GM12873 (cell line): ENCODE measurements at regions not wholly inside any gene's neighbourhood (a gene's known extent, or its start where the extent isn't known, plus 50 kb on each side); places are given as distances from the start of the nearest gene placed in this dataset.

ENCODE experiments used
- TF ChIP-seq, protein P1 (sequence below): IDR thresholded peaks from 2 replicates; pipeline ENCODE4 v1.5.1; 2012; ENCODE audit warnings: low read depth, mild to moderate bottlenecking, moderate library complexity, low read length, control low read depth; ENCODE audit not compliant: insufficient read depth; ENCODE audit errors: missing control alignments

DNA sequence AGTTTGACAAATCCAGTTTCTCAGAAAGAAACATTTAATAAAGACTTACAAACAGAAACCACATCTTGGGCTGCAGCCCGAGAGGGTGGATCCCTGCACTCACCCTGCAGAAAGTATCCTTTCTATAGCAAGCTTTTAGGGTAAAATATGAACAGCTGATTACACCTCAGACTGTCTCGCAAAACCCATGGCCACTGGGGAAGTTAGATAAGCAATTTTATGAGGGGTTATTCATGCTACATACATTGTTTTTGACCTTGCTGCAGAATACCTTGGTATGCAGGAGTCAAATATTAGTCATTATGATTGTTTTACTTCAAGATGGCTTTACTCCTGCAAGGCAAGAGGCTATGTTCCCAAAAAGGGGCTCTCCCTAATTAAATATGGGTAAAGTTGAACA, 126.9 kb downstream of the OR2B2 start:
- TF ChIP-seq, protein P1, sequence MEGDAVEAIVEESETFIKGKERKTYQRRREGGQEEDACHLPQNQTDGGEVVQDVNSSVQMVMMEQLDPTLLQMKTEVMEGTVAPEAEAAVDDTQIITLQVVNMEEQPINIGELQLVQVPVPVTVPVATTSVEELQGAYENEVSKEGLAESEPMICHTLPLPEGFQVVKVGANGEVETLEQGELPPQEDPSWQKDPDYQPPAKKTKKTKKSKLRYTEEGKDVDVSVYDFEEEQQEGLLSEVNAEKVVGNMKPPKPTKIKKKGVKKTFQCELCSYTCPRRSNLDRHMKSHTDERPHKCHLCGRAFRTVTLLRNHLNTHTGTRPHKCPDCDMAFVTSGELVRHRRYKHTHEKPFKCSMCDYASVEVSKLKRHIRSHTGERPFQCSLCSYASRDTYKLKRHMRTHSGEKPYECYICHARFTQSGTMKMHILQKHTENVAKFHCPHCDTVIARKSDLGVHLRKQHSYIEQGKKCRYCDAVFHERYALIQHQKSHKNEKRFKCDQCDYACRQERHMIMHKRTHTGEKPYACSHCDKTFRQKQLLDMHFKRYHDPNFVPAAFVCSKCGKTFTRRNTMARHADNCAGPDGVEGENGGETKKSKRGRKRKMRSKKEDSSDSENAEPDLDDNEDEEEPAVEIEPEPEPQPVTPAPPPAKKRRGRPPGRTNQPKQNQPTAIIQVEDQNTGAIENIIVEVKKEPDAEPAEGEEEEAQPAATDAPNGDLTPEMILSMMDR = no peak

DNA sequence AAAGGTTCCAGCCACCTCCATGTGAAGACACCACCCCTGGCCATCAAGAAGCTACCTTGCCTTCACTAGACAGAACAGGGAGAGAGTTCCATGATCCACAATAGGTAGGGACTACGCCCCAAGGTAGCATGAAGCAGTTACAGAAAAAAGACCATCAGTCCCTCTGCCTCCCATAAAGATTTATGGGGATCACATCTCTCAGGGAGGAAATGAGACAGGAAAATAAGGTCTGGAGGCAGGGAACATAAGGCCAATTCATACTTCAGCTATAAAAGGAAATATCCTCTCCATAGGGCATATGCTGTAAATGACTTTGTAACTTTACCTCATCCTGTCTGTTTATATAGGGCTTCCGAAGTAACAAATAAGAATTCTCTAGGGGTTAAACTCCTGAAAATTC, 129.4 kb downstream of the OR2B2 start:
- TF ChIP-seq, protein P1 = no peak

DNA sequence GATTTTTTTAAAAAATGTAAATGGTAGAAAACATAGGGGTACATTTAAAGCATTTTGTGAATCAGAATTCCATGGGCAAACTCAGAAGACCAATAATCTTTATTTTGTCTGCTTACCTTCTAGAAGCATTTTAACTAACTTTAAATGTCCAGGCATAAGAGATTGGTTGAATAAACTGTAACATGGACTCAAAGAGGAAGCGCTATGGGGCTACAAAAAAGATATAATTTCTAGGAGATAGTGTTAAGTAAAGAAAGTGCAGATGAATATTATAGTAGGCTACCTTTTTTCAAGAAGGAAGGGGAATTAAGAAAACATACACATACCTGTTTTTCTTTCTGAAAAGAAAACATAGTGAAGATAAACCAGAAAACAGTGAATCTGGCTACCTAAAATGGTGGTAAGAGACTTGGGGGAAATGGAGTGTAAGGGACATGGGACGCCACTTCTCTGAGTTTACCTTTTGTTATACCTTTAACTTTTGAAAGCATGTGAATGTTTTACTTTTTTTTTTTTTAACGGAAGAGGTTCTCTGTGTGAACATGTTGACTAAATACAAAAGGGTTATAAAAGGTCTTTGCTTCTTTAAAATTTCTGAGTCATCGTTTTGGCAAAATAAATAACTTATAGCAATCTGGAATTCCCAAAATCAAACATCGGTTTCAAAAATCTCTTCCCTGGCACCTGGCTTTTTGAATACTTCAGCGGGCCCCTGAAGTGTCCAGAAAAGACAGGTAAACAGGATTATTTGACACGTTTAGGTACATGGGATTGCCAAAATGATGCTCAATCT, 133.4 kb downstream of the OR2B2 start:
- TF ChIP-seq, protein P1 = no peak

DNA sequence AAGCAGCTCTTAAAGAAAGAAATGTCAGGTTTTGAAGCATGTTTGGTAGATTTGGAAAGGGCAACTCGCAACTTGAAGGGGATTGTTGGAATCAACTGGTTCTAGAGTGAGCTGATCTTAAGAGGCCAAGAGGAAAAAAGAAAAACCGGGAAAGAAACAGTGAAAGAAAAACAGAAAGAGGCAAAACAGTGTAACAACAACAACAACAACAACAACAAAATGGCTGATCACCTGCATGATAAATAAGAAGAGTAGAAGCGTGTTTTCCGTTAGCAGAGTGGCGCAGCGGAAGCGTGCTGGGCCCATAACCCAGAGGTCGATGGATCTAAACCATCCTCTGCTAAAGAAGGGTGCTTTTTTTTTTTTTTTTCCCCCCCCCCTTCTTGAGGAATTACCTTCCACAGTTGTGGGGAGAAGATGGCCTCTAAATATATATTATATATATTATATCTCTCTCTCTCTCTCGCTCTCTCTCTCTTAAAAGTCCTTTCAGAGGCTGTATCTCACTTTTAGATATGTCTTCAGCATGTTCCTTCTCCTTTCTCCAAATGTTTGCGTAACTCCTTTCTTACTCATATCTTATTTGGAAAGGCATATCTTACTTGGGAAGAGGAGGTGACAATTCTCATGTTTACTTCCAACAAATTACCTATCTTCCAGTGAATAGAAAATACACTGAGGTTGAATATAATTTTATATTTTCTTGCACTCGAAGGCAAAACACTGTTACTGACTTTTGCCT, 134.4 kb downstream of the OR2B2 start:
- TF ChIP-seq, protein P1 = no peak

DNA sequence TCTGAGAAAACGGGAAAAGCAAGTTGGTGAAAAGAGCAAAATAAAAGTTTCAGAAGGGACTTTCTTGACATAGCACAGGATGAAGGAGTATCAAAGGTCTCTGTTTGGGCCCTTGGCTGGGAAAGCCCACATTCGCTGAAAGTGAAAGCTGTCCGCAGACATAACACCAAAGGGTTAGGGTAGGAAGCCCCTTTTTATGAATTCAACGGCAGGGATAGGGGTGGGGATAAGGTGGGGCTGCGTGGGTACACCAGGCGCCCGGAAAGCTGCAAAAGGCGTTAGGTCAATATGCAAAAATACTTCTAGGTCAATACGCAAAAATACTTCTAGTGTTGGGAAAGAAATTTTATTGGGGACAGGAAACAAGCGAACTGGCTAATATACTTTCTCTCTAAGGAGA, 135.1 kb downstream of the OR2B2 start:
- TF ChIP-seq, protein P1 = no peak

DNA sequence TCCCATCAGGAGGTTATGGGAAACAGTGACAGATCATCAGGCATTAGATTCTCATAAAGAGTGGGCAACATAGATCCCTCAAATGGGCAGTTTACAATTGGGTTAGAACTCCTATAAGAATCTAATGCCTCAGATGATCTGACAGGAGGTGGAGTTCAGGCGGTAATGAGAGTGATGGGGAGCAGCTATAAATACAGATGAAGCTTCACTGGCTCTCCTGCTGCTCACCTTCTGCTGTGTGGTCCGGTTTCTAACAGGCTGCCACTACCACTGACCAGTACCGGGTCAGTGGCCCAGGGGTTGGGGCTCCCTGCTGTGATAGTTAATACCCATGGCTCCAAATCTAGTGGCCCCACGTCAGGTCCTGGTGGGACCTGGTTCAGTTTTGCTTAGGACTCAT, 135.7 kb downstream of the OR2B2 start:
- TF ChIP-seq, protein P1 = no peak

DNA sequence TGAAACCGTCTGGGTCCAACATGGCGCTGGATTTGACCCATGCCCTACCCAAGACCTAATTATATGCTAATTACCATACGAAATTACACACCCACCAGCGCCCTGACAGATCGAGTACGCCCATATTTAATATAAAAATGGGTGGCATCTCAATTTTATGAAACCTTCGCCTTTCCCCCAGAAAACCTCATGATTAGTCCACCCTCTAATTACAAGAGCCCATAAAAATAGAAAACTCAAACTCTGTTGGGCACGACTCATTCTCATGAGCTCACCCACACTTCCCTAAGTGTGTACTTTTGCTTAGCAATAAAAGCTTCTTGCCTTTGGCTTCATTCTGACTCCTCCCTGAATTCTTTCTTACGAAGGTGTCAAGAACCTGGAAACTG, 136.4 kb downstream of the OR2B2 start:
- TF ChIP-seq, protein P1 = no peak
